GM19025 (cell line): ENCODE measurements at regions not wholly inside any gene's neighbourhood (a gene's known extent, or its start where the extent isn't known, plus 50 kb on each side); places are given as distances from the start of the nearest gene placed in this dataset.
"Not testable (repeated sequence)": the region's sequence is repeated elsewhere in the genome, so short reads cannot be mapped to it uniquely, and the experiment has no call there.

Experiments
- ATAC-seq: cut with Tn5 transposase; IDR thresholded peaks from one replicate; pipeline ENCODE4 v1.9.1; 2021; ENCODE audit warnings: mild to moderate bottlenecking, low read depth, moderate library complexity; ENCODE audit not compliant: unreplicated experiment

DNA sequence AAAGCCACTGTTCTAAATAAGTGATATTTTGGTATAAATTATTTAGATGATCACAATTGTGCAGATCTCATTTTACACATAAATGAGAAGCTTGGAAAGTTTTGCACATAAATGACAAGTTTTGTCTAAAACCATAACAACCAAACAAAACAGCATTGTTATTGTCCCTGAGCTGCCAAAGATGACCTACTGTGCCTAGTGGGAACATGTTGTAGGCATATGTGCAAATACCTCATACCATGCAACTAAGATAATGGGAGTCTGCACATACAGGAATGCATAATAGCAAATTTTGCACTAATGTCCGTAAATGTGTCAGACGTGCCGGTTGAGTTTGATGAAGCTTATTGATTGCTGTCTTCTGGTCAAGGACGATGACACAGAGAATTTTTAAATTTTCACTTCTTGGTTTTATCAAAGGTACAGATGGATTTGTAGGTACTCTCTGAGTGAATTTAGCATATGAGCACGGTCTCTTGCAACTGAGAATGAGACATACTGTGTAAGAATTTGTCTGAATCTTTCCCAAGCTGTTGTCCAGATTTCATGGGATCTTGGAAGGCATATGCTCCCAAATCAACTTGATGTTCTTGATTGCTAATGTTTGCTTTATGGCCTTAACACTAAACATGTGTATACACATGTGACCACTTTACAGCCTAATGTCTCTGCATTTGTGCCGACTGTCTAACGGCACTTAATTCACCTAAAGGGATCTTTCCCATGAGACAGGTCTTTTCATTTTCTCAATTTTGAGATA, 1133.5 kb downstream of the FAT4 start:
- ATAC-seq: no peak

DNA sequence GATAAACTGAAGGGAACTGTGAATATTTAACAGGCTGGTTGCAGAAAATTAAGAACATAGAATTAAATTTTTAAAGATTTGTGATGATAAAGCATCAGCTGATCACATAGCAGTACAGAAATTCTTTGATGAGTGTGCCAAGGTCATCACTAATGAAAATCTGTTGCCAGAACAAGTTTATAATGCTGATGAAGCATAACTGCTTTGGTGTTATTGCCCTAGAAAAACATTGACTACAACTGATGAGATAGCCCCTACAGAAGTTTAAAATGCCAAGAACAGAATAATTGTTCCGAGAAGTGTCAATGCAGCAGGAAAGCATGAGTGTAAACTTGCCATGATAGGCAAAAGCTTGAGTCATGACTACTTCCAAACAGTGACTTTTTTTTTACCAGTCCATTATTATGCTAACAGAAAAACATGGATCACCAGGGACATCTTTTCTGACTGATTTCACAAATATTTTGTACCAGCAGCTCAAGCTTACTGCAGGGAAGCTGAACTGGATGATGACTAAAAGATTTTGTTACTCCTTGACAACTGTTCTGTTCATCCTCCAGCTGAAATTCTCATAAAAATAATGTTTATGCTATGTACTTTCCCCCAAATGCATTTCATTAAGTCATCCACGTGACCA, 1136.6 kb downstream of the FAT4 start:
- ATAC-seq: no peak

DNA sequence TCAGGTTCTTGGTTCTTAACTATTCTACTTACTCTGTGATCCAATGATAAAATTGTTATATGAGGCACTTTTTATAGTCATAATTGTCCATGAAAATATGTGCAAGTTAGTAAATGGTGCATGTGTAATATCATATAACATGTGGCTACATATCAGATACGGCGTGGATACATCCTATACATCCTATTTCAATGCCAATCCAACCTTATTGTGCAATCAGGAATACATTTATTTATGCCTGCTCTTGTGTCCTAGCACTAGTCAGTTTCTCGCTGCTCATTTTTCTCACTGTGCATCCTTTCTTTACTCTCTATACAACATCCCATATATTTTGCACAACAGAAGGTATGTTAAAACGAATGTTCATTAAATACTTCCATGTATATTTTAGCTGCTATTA, 1141.1 kb downstream of the FAT4 start:
- no peak for ATAC-seq

DNA sequence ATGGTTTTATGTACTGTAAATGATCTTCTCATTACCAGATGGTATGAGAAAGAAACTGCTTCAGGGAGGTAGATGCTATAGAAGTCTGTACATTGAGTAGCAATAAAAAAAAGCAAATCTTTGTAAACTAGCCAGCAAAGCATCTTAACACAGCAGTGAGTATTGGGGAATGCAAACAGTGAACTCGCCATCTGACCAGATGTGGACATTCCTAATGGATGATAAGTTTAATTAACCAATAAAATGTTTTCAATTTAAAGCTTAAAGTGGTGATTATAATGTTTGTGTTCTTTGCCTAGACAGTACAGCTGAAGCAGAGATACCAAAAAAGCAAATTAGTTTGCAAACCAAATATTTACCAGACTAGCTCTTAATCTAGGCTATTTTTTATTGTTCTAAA, 1144.2 kb downstream of the FAT4 start:
- no peak for ATAC-seq

DNA sequence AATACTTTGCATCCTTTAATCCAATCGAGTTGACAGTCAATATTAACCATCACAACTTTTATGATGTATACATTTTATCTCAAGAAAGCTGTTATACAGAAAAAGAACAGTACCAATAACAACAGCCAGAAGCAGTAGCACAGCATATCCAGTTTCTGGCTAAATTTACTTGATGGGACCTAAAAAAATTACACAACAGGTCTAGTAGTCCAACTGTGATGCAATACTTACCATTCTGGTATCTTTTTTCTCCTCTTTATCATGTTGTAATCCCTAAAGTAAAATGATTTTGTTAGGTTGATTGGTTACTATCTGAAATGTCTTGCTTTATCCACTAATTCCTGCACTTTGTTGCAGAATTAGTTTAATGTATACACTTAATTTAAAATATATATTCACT, 1150.6 kb downstream of the FAT4 start:
- no peak for ATAC-seq

- no peak for ATAC-seq
Observed at GRCh38 chr4:126466848-126467247, 1152.1 kb downstream of the FAT4 start.

DNA sequence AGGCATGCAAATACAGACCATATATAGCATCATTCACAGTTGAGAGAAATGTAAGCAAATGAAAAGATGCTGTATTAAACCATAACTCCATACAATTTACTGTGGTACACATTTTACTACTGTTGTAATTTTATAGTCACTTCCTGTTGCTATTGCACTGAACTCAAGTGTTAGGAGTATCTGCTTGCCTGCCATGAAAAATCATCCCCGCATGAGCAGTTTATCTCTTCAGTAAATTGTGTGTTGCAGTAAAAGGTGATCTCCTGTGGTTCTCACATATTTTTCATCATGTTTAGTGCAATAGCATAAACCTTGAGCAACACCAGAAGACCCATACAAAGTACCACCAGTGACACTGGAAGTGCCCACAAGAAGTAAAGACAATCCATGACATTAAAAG, 1153.4 kb downstream of the FAT4 start:
- ATAC-seq: no peak

GRCh38 chr4:126470862-126471261, 1156.1 kb downstream of the FAT4 start:
- ATAC-seq: no peak

- no peak for ATAC-seq
Observed at GRCh38 chr4:126475730-126476129, 1157.0 kb upstream of the INTU start.

DNA sequence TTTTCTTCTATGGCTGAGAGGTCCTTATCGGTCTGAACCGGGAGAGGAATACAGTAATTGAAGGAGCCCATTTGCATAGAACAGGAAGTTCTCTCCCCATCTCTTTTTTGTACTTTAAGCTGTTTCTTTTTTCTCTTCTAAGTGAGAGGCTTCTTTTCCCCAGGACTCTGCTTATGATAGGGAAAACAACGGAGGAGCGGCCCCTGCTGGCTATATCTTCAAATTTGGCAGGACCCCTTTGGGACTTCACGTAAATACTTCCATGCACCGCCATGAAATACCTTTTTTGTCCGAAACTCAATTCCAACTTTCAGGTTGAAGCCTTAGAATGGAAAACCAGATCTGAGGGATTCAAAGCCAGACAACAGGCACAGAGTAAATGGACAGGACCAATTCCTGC, 1153.0 kb upstream of the INTU start:
- ATAC-seq: no peak

GRCh38 chr4:126482311-126482710, 1150.4 kb upstream of the INTU start:
- ATAC-seq: no peak

GRCh38 chr4:126486377-126486776, 1146.4 kb upstream of the INTU start:
- no peak for ATAC-seq

DNA sequence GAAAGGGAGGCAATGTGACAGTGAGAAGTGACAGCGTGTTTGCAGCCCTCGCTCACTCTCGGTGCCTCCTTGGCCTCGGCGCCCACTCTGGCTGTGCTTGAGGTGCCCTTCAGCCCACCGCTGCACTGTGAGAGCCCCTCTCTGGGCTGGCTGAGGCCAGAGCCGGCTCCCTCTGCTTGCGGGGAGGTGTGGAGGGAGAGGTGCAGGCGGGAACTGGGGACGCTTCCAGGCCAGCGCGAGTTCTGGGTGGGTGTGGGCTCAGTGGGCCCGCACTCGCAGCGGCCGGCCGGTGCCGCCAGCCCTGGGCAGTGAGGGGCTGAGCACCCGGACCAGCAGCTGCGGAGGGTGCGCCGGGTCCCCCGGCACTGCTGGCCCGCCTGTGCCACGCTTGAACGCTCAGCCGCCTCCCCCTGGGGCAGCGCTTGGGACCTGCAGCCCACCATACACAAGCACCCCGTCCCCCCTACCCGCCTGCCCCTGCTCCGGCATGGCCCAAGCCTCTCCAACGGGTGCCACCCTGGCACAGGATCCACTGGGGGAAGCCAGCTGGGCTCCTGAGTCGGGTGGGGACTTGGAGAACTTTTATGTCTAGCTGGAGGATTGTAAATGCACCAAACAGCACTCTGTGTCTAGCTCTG, 1142.8 kb upstream of the INTU start:
- no peak for ATAC-seq

DNA sequence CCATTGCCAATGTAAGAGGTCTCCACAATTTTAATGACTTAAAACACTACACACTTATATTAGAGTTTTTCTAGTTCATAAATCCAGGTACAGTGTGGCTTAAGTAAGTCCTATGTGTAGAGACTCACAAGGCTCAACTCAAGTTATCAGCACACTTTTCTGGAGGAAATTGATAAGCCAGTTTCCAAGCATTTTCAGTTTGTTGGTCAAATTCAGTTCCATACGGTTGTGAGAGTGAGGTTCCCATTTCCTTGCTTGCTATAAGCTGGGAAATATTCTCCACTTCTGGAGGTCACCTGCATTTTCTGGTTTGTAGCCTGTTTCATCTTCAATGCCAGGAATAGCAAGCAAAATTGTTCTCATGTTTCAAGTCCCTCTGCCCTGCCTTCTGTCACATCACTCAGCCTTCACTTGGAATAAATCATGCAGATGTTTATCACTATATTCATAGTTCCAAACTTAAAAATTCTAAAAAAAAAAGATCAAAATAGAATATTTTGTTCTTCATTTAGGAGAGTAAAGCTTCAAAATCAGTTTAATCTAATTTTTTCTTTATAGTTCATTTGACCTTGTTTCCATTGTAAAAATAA, 1137.5 kb upstream of the INTU start:
- no peak for ATAC-seq

- ATAC-seq: no peak
Observed at GRCh38 chr4:126512979-126513378, 1119.8 kb upstream of the INTU start.

DNA sequence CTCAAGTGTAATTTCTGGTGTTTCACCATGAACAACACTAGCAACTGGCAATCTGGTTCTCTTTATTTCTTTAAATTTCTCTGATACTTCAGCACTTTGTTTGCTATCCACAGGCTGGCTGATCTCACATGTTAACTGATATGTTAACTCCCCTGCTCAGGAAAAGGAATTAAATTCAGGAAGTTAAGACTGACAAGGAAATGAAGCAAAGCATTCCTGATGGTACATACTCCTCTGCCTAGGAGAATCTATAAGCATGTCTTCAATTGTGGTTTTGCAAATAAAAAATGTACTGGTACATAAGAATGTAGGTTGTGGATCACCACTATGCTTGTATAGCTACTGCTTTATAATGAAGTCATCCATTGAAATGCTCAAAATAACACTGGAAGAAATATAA, 1119.2 kb upstream of the INTU start:
- ATAC-seq: no peak

GRCh38 chr4:126520731-126521130, 1112.0 kb upstream of the INTU start:
- no peak for ATAC-seq

DNA sequence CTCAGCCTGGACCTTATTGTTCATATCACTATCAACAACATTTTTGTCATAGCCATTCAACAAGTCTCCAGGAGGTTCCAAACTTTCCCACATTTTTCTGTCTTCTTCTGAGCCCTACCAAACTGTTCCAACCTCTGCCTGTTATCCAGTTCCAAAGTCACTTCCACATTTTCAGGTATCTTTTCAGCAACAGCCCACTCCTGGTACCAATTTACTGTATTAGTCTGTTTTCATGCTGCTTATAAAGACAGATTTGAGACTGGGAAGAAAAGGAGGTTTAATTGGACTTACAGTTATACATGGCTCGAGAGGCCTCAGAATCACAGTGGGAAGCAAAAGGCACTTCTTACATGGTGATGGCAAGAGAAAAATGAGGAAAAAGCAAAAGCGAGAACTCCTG, 1107.4 kb upstream of the INTU start:
- not testable (repeated sequence) for ATAC-seq

- no peak for ATAC-seq
Observed at GRCh38 chr4:126526335-126526734, 1106.4 kb upstream of the INTU start.

GRCh38 chr4:126529997-126530396, 1102.8 kb upstream of the INTU start:
- no peak for ATAC-seq

- no peak for ATAC-seq
Observed at GRCh38 chr4:126530996-126531585, 1101.7 kb upstream of the INTU start.
